Esophagus squamous epithelium (tissue), 4 donors: ENCODE measurements at regions not wholly inside any gene's neighbourhood (a gene's known extent, or its start where the extent isn't known, plus 50 kb on each side); places are given as distances from the start of the nearest gene placed in this dataset.

Experiments used
- CTCF ChIP-seq, 6 experiments: fragments of 450-650 bp in 4 of 6; fragments of 200-600 bp in 2 of 6; sonication (generic) in 2 of 6; IDR thresholded peaks; one replicate each; pipeline ENCODE4 v1.5.1; 2016 to 2019; ENCODE audit warnings: antibody characterized with exemption in 6 of 6, mild to moderate bottlenecking in 4 of 6, moderate library complexity in 4 of 6
- POLR2A ChIP-seq, 4 donors: fragments of 450-650 bp; IDR thresholded peaks; one replicate each; pipeline ENCODE4 v1.6.1; 2017; ENCODE audit warnings: antibody characterized with exemption in 4 of 4, mild to moderate bottlenecking in 4 of 4, moderate library complexity in 3 of 4

GRCh38 chr1:228863776-228864175 lies 128.5 kb downstream of the RHOU start:
- TF ChIP-seq CTCF (IDR thresholded peaks at IDR 0.05) (no peak), POLR2A (IDR thresholded peaks at IDR 0.05) (no peak)
